Right atrium auricular region (tissue), 2 donors: ENCODE measurements at regions not wholly inside any gene's neighbourhood (a gene's known extent, or its start where the extent isn't known, plus 50 kb on each side); places are given as distances from the start of the nearest gene placed in this dataset.

Experiments used
- DNase-seq: peaks from one replicate; pipeline ENCODE4 v3.0.0-alpha.2; 2019; ENCODE audit warnings: low spot score
- H3K27ac ChIP-seq, 2 donors: fragments of 200-600 bp; sonication (generic); 1 replicate in 1 of 2; 2 replicates in 1 of 2; pipeline ENCODE4 v1.5.1; 2016 to 2019
- H3K27me3 ChIP-seq, 2 donors: fragments of 200-600 bp; sonication (generic); one replicate each; pipeline versions ENCODE4 v1.5.1 to v1.6.0; 2017 to 2019
- H3K36me3 ChIP-seq: fragments of 200-600 bp; sonication (generic); one replicate; pipeline ENCODE4 v1.5.1; 2016
- H3K4me1 ChIP-seq, 2 donors: fragments of 200-600 bp; sonication (generic); one replicate each; pipeline versions ENCODE4 v1.5.1 to v1.6.0; 2017 to 2019
- H3K4me3 ChIP-seq, 2 donors: fragments of 200-600 bp; sonication (generic); 1 replicate in 1 of 2; 2 replicates in 1 of 2; pipeline ENCODE4 v1.5.1; 2017 to 2019; ENCODE audit warnings: mild to moderate bottlenecking in 1 of 2, moderate library complexity in 1 of 2
- H3K9me3 ChIP-seq, 2 donors: fragments of 200-600 bp; sonication (generic); one replicate each; pipeline ENCODE4 v1.5.1; 2019
- TF ChIP-seq, protein P1 (sequence below), 2 donors: fragments of 200-600 bp; sonication (generic); IDR thresholded peaks; one replicate each; pipeline ENCODE4 v1.5.1; 2019; ENCODE audit warnings: antibody characterized with exemption in 2 of 2

DNA sequence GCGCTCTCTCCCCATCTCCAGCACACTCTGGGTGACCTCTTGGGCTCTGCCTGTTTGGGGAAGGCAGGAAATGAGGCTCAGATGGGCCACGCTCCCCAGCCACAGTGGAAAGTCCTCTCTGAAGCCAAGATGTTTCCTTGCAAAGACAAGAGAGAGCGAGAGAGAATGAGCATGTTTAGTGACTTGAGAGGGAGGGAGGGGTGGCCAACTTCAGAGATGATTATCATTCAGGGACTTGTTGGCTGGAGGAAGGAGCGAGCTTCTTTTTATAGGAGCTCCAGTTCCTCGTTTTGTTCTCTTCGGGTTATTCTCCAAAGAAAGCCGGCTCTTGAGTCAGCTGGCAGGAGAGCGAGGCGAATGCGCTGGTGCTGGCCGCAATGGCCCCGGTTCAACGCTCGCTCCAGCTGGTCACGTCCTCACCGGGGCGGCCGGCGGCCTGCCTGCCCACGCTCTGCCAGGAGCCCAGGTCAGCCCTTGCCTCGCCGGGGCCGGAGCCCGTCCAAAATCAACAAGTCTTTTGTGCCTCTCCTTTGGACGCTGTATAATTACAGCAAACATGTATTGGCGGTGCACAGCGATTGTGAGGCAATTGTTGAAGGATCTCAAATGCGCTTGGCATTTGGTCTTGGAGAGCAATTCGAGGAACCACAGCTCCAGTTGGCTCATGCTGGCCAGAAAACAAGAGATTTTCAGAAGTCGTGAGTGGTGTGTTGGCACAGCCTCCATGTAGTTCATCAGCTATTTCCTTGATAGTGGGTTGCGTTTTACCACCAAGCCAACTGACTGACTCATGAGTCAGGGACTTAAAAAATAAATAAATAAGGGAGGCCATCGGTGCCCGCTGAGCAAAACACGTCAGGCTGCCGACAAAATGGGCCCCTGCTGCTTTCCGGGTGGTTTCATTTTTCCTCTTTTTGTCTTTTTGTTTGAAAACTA lies 288.6 kb downstream of the UACA start:
- peak overlapping the region; percentile 9 to 19 for H3K27ac ChIP-seq
- H3K9me3 ChIP-seq: no peaks in the 10 kb centered on the region
- H3K4me1 ChIP-seq: peaks cover 0 to 21% of the 10 kb centered on the region in 2 donors
- H3K36me3 ChIP-seq: no peaks in the 10 kb centered on the region
- peak overlapping the region; percentile 15 to 30 for H3K4me3 ChIP-seq
- DNase-seq: peak; percentile 83
- H3K27me3 ChIP-seq: no peaks in the 10 kb centered on the region
- TF ChIP-seq, protein P1, sequence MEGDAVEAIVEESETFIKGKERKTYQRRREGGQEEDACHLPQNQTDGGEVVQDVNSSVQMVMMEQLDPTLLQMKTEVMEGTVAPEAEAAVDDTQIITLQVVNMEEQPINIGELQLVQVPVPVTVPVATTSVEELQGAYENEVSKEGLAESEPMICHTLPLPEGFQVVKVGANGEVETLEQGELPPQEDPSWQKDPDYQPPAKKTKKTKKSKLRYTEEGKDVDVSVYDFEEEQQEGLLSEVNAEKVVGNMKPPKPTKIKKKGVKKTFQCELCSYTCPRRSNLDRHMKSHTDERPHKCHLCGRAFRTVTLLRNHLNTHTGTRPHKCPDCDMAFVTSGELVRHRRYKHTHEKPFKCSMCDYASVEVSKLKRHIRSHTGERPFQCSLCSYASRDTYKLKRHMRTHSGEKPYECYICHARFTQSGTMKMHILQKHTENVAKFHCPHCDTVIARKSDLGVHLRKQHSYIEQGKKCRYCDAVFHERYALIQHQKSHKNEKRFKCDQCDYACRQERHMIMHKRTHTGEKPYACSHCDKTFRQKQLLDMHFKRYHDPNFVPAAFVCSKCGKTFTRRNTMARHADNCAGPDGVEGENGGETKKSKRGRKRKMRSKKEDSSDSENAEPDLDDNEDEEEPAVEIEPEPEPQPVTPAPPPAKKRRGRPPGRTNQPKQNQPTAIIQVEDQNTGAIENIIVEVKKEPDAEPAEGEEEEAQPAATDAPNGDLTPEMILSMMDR (IDR thresholded peaks at IDR 0.05): no peak

DNA sequence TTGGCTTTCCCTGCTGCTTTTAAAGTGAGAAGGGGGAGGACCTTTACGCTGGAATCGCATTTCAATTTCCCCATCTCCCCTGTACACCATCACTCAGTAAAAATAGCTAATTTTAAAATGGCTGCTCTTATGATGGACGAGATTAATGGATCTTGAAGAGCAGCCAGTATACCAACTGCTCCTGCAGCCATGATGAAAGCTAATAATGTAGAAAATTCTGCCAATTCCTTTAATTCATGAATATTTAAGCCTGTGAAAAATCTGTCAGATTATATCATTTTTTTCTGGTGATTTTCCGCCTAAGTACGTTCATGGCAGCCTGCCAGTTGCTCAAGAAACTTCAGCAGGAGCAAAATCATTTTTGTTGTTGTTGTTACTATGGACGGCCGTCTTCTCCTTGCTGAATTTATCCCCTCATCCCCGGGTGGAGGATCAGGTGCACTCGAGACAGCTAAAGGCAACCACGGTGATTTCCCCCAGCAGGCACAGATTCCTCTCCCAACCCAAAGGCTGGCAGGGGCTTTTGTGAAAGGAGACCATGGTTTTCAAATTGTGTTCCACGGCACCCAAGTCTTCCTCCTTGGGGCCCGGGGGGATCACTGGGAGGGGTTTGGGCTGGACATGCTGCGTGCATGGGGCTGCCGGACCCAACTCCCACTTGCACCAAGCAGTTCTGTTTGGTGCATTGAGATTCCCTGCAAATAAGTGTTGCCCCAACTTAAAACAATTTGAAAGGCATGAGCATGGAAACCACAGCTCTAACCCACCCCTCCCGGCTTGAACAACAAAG lies 289.6 kb downstream of the UACA start:
- TF ChIP-seq, protein P1 (IDR thresholded peaks at IDR 0.05): no peak
- Histone ChIP-seq H3K4me1 (peaks cover 0 to 21% of the 10 kb centered on the region in 2 donors), H3K9me3 (no peaks in the 10 kb centered on the region), H3K36me3 (no peaks in the 10 kb centered on the region), H3K4me3 (no peak overlapping the region), H3K27me3 (no peaks in the 10 kb centered on the region), H3K27ac (peak overlapping the region in 1 of 2 donors; percentile 9)
- no peak for DNase-seq

DNA sequence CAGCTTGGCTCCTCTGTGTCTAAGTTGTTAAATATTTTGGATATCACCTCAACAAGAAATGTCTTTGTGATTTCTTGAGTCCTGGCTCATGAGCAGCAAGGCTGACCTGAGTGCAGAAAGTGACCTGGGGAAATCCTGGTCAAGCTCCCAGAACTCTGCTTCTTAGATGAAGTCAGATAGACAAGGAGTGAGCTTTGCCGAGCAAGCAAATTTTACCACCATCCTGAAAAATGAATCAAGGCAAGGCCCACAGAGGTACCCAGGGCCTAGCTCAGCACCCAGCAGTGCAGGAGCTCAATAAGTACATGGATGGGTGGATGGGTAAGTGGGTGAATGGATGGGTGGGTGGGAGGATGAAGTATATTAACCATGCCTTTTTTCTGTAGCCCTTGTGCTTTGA lies 291.8 kb downstream of the UACA start:
- Histone ChIP-seq H3K4me1 (peaks cover 0 to 21% of the 10 kb centered on the region in 2 donors), H3K9me3 (no peaks in the 10 kb centered on the region), H3K36me3 (no peaks in the 10 kb centered on the region), H3K27ac (no peak overlapping the region), H3K4me3 (no peak overlapping the region), H3K27me3 (no peaks in the 10 kb centered on the region)
- DNase-seq: no peak
- TF ChIP-seq, protein P1 (IDR thresholded peaks at IDR 0.05): no peak

DNA sequence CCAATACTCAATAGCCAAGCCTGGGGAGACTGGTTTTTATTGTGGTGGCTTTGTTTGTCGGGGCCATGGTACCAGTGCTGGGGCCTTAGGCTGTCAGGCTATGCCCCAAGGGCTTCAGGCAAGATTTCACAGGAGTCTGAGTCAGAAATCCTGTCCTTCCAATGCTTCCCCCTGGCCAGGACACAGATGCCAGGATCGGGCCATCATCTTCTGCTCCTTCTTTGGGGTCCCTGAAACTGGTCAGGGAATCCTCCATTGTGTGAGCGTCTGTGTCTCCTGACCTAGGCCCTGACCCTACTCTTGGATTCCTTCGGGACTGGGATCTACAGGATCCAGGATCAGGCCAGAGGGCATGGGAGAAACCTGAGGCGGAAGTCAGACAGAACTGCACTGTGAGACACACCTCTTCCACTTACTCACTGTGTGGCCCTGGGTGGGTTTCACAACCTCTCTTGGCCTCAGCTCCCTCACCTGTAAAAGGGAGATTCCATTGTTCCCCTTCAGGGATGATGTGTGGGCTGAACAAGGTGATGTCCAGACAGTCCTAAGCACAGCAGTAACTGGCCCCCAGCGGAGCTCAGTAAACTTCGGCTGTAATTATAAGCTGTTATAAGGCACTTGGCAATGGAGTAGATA lies 292.7 kb downstream of the UACA start:
- Histone ChIP-seq H3K27ac (no peak overlapping the region), H3K36me3 (no peaks in the 10 kb centered on the region), H3K4me3 (no peak overlapping the region), H3K9me3 (no peaks in the 10 kb centered on the region), H3K4me1 (peaks cover 0 to 20% of the 10 kb centered on the region in 2 donors), H3K27me3 (no peaks in the 10 kb centered on the region)
- TF ChIP-seq, protein P1 (IDR thresholded peaks at IDR 0.05): no peak
- DNase-seq: no peak

DNA sequence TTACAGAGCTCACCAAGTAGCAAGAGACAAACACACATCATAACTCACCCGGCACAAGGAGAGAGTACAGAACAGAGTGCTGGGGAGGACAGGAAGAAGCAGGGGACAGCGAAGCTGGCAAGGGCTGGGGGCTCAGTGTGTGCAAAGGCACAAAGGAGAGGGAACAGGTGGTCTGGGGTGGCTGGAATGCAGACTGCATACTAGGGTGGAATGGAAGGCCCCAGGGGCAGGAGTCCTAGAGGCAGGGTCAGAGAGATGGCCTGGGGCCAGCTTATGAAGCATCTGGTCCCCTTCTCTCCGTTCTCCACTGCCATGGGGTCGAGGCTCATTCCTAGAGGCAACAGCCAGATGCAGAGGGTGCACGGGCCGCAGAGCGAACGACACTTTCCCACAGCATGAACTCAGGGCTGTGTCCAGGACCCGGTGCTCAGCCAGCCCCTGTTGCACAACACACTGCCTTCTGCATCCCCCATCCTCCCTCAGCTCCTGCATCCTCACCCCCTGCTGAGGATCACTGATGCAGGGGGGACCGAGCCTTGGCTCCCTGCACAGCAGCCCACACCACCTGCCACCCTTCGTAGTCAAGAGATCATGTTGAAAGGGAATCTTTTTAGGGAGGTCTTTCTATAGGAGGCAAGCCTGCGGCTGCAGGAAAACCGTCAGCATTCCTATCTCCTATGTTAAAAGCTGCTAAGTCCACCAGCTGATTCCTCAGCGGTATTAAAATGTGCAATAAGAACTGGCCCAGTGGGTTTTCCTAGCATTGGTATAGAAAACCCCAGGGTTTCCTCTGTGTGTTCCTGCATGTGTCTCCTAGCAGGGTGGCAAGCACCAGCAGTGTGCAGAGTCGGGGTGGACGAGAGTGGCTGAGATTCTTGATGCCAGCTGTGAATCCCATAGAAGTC lies 293.5 kb downstream of the UACA start:
- H3K4me3 ChIP-seq: no peak overlapping the region
- H3K27me3 ChIP-seq: no peaks in the 10 kb centered on the region
- DNase-seq: no peak

More for the DNA sequence above, 293.5 kb downstream of the UACA start:
- TF ChIP-seq, protein P1 (IDR thresholded peaks at IDR 0.05): no peak
- H3K4me1 ChIP-seq: peaks cover 0 to 12% of the 10 kb centered on the region in 2 donors
- no peak overlapping the region for H3K27ac ChIP-seq
- H3K9me3 ChIP-seq: no peaks in the 10 kb centered on the region
- no peaks in the 10 kb centered on the region for H3K36me3 ChIP-seq
